NOMO-1 treated with dmso at 0.1 percent for 144 hours (cell line): ENCODE measurements at regions not wholly inside any gene's neighbourhood (a gene's known extent, or its start where the extent isn't known, plus 50 kb on each side); places are given as distances from the start of the nearest gene placed in this dataset.
"Not testable (repeated sequence)": the region's sequence is repeated elsewhere in the genome, so short reads cannot be mapped to it uniquely, and the experiment has no call there.

Experiments used
- DNase-seq: peaks from one replicate; lab custom pipeline; 2025; ENCODE audit not compliant: unreplicated experiment; lab: John Stamatoyannopoulos, UW

- DNase-seq: no peak
These were observed 169.6 kb upstream of the RASSF8 start for GRCh38 chr12:25788707-25789442.

GRCh38 chr12:25789541-25789944 lies 168.9 kb upstream of the RASSF8 start:
- DNase-seq: no peak

GRCh38 chr12:25792031-25792430 lies 166.5 kb upstream of the RASSF8 start:
- no peak for DNase-seq

- no peak for DNase-seq
These were observed 165.3 kb upstream of the RASSF8 start for GRCh38 chr12:25793196-25793595.

GRCh38 chr12:25794571-25794970 lies 163.9 kb upstream of the RASSF8 start:
- DNase-seq: no peak

- no peak for DNase-seq
These were observed 161.9 kb upstream of the RASSF8 start for GRCh38 chr12:25796523-25797000.

GRCh38 chr12:25797386-25797785 lies 161.1 kb upstream of the RASSF8 start:
- DNase-seq: no peak

GRCh38 chr12:25797949-25798348 lies 160.5 kb upstream of the RASSF8 start:
- DNase-seq: no peak

- DNase-seq: no peak
These were observed 158.4 kb upstream of the RASSF8 start for GRCh38 chr12:25800101-25800500.

- DNase-seq: no peak
These were observed 156.7 kb upstream of the RASSF8 start for GRCh38 chr12:25801734-25802133.

- no peak for DNase-seq
These were observed 156.3 kb upstream of the RASSF8 start for GRCh38 chr12:25802143-25802542.

GRCh38 chr12:25803029-25803664 lies 155.3 kb upstream of the RASSF8 start:
- DNase-seq: not testable (repeated sequence)

- DNase-seq: not testable (repeated sequence)
These were observed 154.2 kb upstream of the RASSF8 start for GRCh38 chr12:25804286-25804685.

GRCh38 chr12:25806271-25806670 lies 152.2 kb upstream of the RASSF8 start:
- DNase-seq: no peak

GRCh38 chr12:25808604-25809003 lies 149.9 kb upstream of the RASSF8 start:
- no peak for DNase-seq

- no peak for DNase-seq
These were observed 147.8 kb upstream of the RASSF8 start for GRCh38 chr12:25810683-25811082.

- DNase-seq: peak; percentile 50
These were observed 146.8 kb upstream of the RASSF8 start for GRCh38 chr12:25811656-25812126.

GRCh38 chr12:25812295-25812694 lies 146.2 kb upstream of the RASSF8 start:
- DNase-seq: no peak

GRCh38 chr12:25813843-25814242 lies 144.6 kb upstream of the RASSF8 start:
- DNase-seq: no peak

GRCh38 chr12:25816637-25817036 lies 141.8 kb upstream of the RASSF8 start:
- no peak for DNase-seq

- no peak for DNase-seq
These were observed 141.3 kb upstream of the RASSF8 start for GRCh38 chr12:25817166-25817565.

GRCh38 chr12:25818596-25819390 lies 139.7 kb upstream of the RASSF8 start:
- DNase-seq: no peak
